Ishikawa (cell line): ENCODE measurements at regions not wholly inside any gene's neighbourhood (a gene's known extent, or its start where the extent isn't known, plus 50 kb on each side); places are given as distances from the start of the nearest gene placed in this dataset.

ENCODE experiments used
- FOXM1 ChIP-seq: IDR thresholded peaks from 2 replicates; pipeline ENCODE4 v1.6.1; 2012; ENCODE audit warnings: low read depth, borderline replicate concordance
- MAX ChIP-seq: IDR thresholded peaks from 2 replicates; pipeline ENCODE4 v1.6.1; 2012
- NFIC ChIP-seq: IDR thresholded peaks from 2 replicates; pipeline ENCODE4 v1.6.1; 2012
- RAD21 ChIP-seq: IDR thresholded peaks from 2 replicates; pipeline ENCODE4 v1.6.1; 2012; ENCODE audit warnings: low read depth
- REST ChIP-seq: IDR thresholded peaks from 2 replicates; pipeline ENCODE4 v1.6.1; 2012; ENCODE audit warnings: low read depth, mild to moderate bottlenecking

- no peak for TF ChIP-seq REST
- TF ChIP-seq NFIC = no peak
- TF ChIP-seq FOXM1 = no peak
- no peak for TF ChIP-seq RAD21
- TF ChIP-seq MAX = no peak
These were observed 180.3 kb upstream of the PPARGC1A start for GRCh38 chr4:24070117-24070516.
